ENCODE measurements at regions not wholly inside any gene's neighbourhood (a gene's known extent, or its start where the extent isn't known, plus 50 kb on each side); places are given as distances from the start of the nearest gene placed in this dataset.

- no peaks in the 10 kb centered on the region for H4K20me1 ChIP-seq (replicated peaks in 1 of 2; ENCODE audit: control insufficient read depth in 1 of 2, insufficient read depth in 2 of 2, low read length in 2 of 2)
- peak overlapping the region; percentile 52; the same call in 1 of the 2 replicates for H2BK12ac ChIP-seq (ENCODE audit: low read depth, low read length)
- no peak overlapping the region for H3K14ac ChIP-seq (ENCODE audit: insufficient read length)
- no peak overlapping the region for H3K23ac ChIP-seq (ENCODE audit: insufficient read length)
- H3K36me3 ChIP-seq (ENCODE audit: control insufficient read depth in 2 of 4, insufficient read depth in 4 of 4, low read length in 3 of 4): no peaks in the 10 kb centered on the region
- FAIRE-seq: no peak
- CTCF ChIA-PET (ENCODE audit: partially characterized antibody): interaction anchor here (1.0 to 6.5 kb wide), 10 partner anchors 11 to 125 kb away, joined by 3 to 41 read pairs (median 4); no protein-coding TSS in a partner anchor
- 0 out of 7 replicates have a peak, but pooled peaks cover 0 to 4% (median 0%) of the 10 kb centered on the region in 4 experiments for H3K27me3 ChIP-seq (replicated peaks in 1 of 4; ENCODE audit: control insufficient read depth in 3 of 4, extremely low read depth in 1 of 4, insufficient read depth in 3 of 4, low read length in 3 of 4)
- H3K79me1 ChIP-seq (ENCODE audit: low read depth, low read length): no peaks in the 10 kb centered on the region
- H2BK5ac ChIP-seq (ENCODE audit: low read depth, low read length): no peak overlapping the region
- no peak overlapping the region for H2AK5ac ChIP-seq (ENCODE audit: low read depth, low read length)
- no peak overlapping the region for H3K27ac ChIP-seq (ENCODE audit: low read depth, low read length)
- H3K56ac ChIP-seq (replicated peaks; ENCODE audit: insufficient read length, low read depth, low read length): no peak overlapping the region
- H3K4me2 ChIP-seq (ENCODE audit: insufficient read depth in 1 of 2, low read depth in 2 of 2, low read length in 2 of 2): no peak overlapping the region
- no peak overlapping the region for H2BK120ac ChIP-seq (replicated peaks; ENCODE audit: low read depth, low read length)
- H3K9me3 ChIP-seq (ENCODE audit: insufficient read depth in 2 of 2, low read depth in 1 of 2, low read length in 1 of 2): no peaks in the 10 kb centered on the region
- POLR2A ChIA-PET (ENCODE audit: partially characterized antibody): no interaction called here
- whole genome bisulfite sequencing, 2 experiments (ENCODE audit: extremely low coverage in 1 of 2, insufficient coverage in 1 of 2, insufficient read length in 1 of 2, insufficient replicate concordance in 2 of 2, low coverage in 1 of 2, low lambda C conversion rate in 2 of 2, missing lambda C conversion rate in 1 of 2): 94% methylated on average over 10 of the region's 12 CpGs; no CpG with 5 or more reads in 1 of the 2 experiments
- no peak overlapping the region for H2BK15ac ChIP-seq (ENCODE audit: low read length)
- TF ChIP-seq TEAD4 (IDR thresholded peaks at IDR 0.05; ENCODE audit: low read depth, low read length) (no peak), MAFK (IDR thresholded peaks at IDR 0.05; ENCODE audit: low read depth, low read length) (no peak), RNF2 (IDR thresholded peaks at IDR 0.05; ENCODE audit: borderline replicate concordance, low read depth, low read length, missing control alignments, poor library complexity, severe bottlenecking) (no peak), HDAC6 (IDR thresholded peaks at IDR 0.05; ENCODE audit: low read depth, low read length) (no peak), CTCF (IDR thresholded peaks at IDR 0.05; ENCODE audit: control extremely low read depth in 1 of 3, insufficient read depth in 1 of 3, low read depth in 1 of 3, low read length in 3 of 3) (no peak)
- no peak overlapping the region for H3K4ac ChIP-seq (replicated peaks; ENCODE audit: insufficient read length, low read depth, low read length)
- no peak overlapping the region for H3K9ac ChIP-seq (replicated peaks in 1 of 4; ENCODE audit: extremely low read depth in 1 of 4, low read depth in 3 of 4, low read length in 3 of 4)
- H3K23me2 ChIP-seq (ENCODE audit: low read depth, low read length): no peaks in the 10 kb centered on the region
- DNase-seq (ENCODE audit: low read depth in 1 of 2, low spot score in 2 of 2): no peak
- H4K8ac ChIP-seq (ENCODE audit: extremely low read depth, insufficient read depth, low read length): no peak overlapping the region
- H3K18ac ChIP-seq (ENCODE audit: extremely low read depth, low read length): no peak overlapping the region
- no peak overlapping the region; the same call in 1 of the 2 replicates for H2BK20ac ChIP-seq (ENCODE audit: low read length)
- no peak overlapping the region for H4K91ac ChIP-seq (replicated peaks; ENCODE audit: insufficient read length, low read length)
- H3K4me1 ChIP-seq (replicated peaks in 1 of 4; ENCODE audit: control insufficient read depth in 3 of 4, insufficient read depth in 4 of 4, low read length in 3 of 4): peaks cover 3 to 18% (median 7%) of the 10 kb centered on the region in 4 experiments; a peak in 6 of 7 replicates
- no peak overlapping the region for H4K5ac ChIP-seq (ENCODE audit: insufficient read length, low read depth, low read length)
- H3K79me2 ChIP-seq (ENCODE audit: control insufficient read depth in 1 of 2, insufficient read depth in 2 of 2, low read length in 2 of 2): no peaks in the 10 kb centered on the region
- H2AFZ ChIP-seq (ENCODE audit: low read length): no peak overlapping the region
- no peak overlapping the region for H3K4me3 ChIP-seq (ENCODE audit: extremely low read depth in 1 of 4, insufficient read depth in 2 of 4, low read depth in 3 of 4, low read length in 4 of 4)
Measured at GRCh38 chr2:64361151-64361938, 92.6 kb upstream of the LGALSL start.

Data from H1 (cell line).